SU-DHL-6 (cell line): ENCODE measurements at regions not wholly inside any gene's neighbourhood (a gene's known extent, or its start where the extent isn't known, plus 50 kb on each side); places are given as distances from the start of the nearest gene placed in this dataset.

Source experiments
- H2AFZ ChIP-seq: fragments of 200-600 bp; sonication (generic); 2 replicates; pipeline ENCODE4 v1.6.1; 2014; ENCODE audit warnings: low read depth, mild to moderate bottlenecking, moderate library complexity, mixed read lengths, antibody characterized with exemption, low read length; ENCODE audit not compliant: severe bottlenecking
- H3F3A ChIP-seq: fragments of 200-600 bp; shearing (Covaris generic); 2 replicates; pipeline ENCODE4 v1.6.0; 2016; ENCODE audit warnings: antibody characterized with exemption, mild to moderate bottlenecking; ENCODE audit not compliant: insufficient read depth
- H3K27ac ChIP-seq: fragments of 200-600 bp; sonication (generic); 2 replicates; pipeline ENCODE4 v1.5.1; 2016; ENCODE audit warnings: low read depth, mild to moderate bottlenecking, low read length, moderate library complexity, mixed read lengths
- H3K27me3 ChIP-seq: fragments of 200-600 bp; sonication (generic), shearing (Covaris generic); 2 replicates; pipeline ENCODE4 v1.6.0; 2014; ENCODE audit warnings: mild to moderate bottlenecking, low read length
- H3K36me3 ChIP-seq: fragments of 200-600 bp; sonication (generic); 2 replicates; pipeline ENCODE4 v1.6.1; 2014; ENCODE audit warnings: mild to moderate bottlenecking, low read length, mixed read lengths
- H3K4me2 ChIP-seq: fragments of 300-600, 200-600 bp; shearing (Covaris generic), sonication (generic); 2 replicates; pipeline ENCODE4 v1.6.0; 2014; ENCODE audit warnings: low read length, low read depth, mild to moderate bottlenecking; ENCODE audit not compliant: poor library complexity, severe bottlenecking
- H3K4me3 ChIP-seq: fragments of 200-600 bp; sonication (generic); 2 replicates; pipeline ENCODE4 v1.5.1; 2014; ENCODE audit warnings: antibody characterized with exemption, low read length, mild to moderate bottlenecking, mixed read lengths; ENCODE audit not compliant: insufficient read depth, poor library complexity, severe bottlenecking
- H3K79me2 ChIP-seq: fragments of 200-600 bp; sonication (generic); 2 replicates; pipeline ENCODE4 v1.6.1; 2014; ENCODE audit warnings: mild to moderate bottlenecking, low read length, moderate library complexity; ENCODE audit not compliant: insufficient read depth
- H3K9ac ChIP-seq: fragments of 200-600 bp; sonication (generic); 2 replicates; pipeline ENCODE4 v1.7.0; 2014; ENCODE audit warnings: mild to moderate bottlenecking, low read length
- H3K9me2 ChIP-seq: fragments of 200-600 bp; sonication (generic); replicated peaks from 2 replicates; pipeline ENCODE4 v1.6.1; 2014; ENCODE audit warnings: low read length; ENCODE audit not compliant: insufficient read depth
- H3K9me3 ChIP-seq: fragments of 200-600 bp; sonication (generic); 2 replicates; pipeline ENCODE4 v1.6.1; 2014; ENCODE audit warnings: low read length, mixed read lengths; ENCODE audit not compliant: insufficient read depth
- H4K20me1 ChIP-seq: fragments of 200-600 bp; sonication (generic); 2 replicates; pipeline ENCODE4 v1.6.1; 2014; ENCODE audit warnings: low read depth, mild to moderate bottlenecking, antibody characterized with exemption, low read length, moderate library complexity, mixed read lengths
- CTCF ChIP-seq: fragments of 200-600 bp; sonication (generic); IDR thresholded peaks from one replicate; pipeline ENCODE4 v1.5.1; 2017; ENCODE audit warnings: antibody characterized with exemption, mild to moderate bottlenecking, low read length, moderate library complexity; ENCODE audit not compliant: insufficient read depth, poor library complexity, severe bottlenecking
- EZH2phosphoT487 ChIP-seq: fragments of 200-600 bp; sonication (generic), shearing (Covaris generic); conservative IDR thresholded peaks from 2 replicates; pipeline ENCODE4 v1.6.1; 2018; ENCODE audit warnings: mild to moderate bottlenecking, antibody characterized with exemption, low read length, moderate library complexity, mixed read lengths

DNA sequence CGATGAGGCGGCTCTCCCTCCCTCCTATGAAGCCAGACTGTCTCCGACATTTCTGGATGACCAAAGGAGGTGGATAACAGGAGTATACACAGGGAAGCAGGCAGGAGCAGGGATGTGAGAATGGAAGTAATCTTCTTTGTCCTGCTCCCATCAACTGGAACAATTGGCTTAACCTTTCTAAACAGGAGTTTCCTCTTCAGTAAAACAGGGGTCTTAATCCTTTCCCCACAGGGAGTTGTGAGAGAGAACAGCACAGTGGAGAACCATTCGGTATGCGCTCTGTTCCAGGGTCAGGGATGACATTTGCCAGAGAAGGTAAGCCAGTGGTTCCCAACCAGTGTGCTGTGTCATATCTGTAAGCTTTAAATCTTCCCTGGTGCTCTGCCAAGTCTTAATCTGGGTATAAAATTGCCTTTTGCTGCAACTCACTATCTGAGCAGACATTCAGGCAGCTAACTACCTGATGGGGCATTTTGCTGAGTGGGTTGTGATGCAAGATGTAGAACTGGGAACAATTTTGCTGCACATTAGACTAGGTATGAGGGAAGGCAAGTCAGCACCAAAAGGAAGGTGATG lies 294.8 kb upstream of the KIF2A start:
- no peaks in the 10 kb centered on the region for H3K79me2 ChIP-seq
- no peaks in the 10 kb centered on the region for H3F3A ChIP-seq
- no peaks in the 10 kb centered on the region for H4K20me1 ChIP-seq
- H3K9me2 ChIP-seq, result no peaks in the 10 kb centered on the region
- H3K36me3 ChIP-seq, result no peaks in the 10 kb centered on the region
- no peaks in the 10 kb centered on the region for H3K27me3 ChIP-seq
- no peak overlapping the region for H3K4me3 ChIP-seq
- TF ChIP-seq EZH2phosphoT487 (no peak), CTCF (no peak)
- no peak overlapping the region for H3K27ac ChIP-seq
- no peak overlapping the region for H2AFZ ChIP-seq
- H3K4me2 ChIP-seq, result no peak overlapping the region
- H3K9ac ChIP-seq, result no peak overlapping the region
- no peaks in the 10 kb centered on the region for H3K9me3 ChIP-seq

- Histone ChIP-seq H3K4me2 (no peak overlapping the region), H3F3A (no peaks in the 10 kb centered on the region), H4K20me1 (no peaks in the 10 kb centered on the region), H2AFZ (no peak overlapping the region), H3K9me2 (no peaks in the 10 kb centered on the region; the same call in 1 of the 2 replicates), H3K36me3 (no peaks in the 10 kb centered on the region), H3K4me3 (no peak overlapping the region), H3K9me3 (no peaks in the 10 kb centered on the region), H3K9ac (no peak overlapping the region), H3K79me2 (no peaks in the 10 kb centered on the region), H3K27me3 (no peaks in the 10 kb centered on the region), H3K27ac (no peak overlapping the region)
- TF ChIP-seq EZH2phosphoT487, result no peak
- no peak for TF ChIP-seq CTCF
Measured at GRCh38 chr5:62017092-62017491, 288.9 kb upstream of the KIF2A start.

GRCh38 chr5:62029303-62029702 lies 276.7 kb upstream of the KIF2A start:
- Histone ChIP-seq H2AFZ (no peak overlapping the region), H3K4me2 (no peak overlapping the region), H3F3A (no peaks in the 10 kb centered on the region), H3K27me3 (no peaks in the 10 kb centered on the region), H3K9ac (no peak overlapping the region), H3K9me3 (no peaks in the 10 kb centered on the region), H3K9me2 (no peaks in the 10 kb centered on the region), H3K4me3 (no peak overlapping the region), H4K20me1 (no peaks in the 10 kb centered on the region), H3K36me3 (no peaks in the 10 kb centered on the region), H3K79me2 (no peaks in the 10 kb centered on the region), H3K27ac (no peak overlapping the region)
- TF ChIP-seq CTCF (no peak), EZH2phosphoT487 (no peak)

- Histone ChIP-seq H3K4me2 (no peak overlapping the region), H3K4me3 (no peak overlapping the region), H3K79me2 (no peaks in the 10 kb centered on the region), H3K36me3 (no peaks in the 10 kb centered on the region), H3K9ac (no peak overlapping the region), H3F3A (no peaks in the 10 kb centered on the region), H3K27ac (no peak overlapping the region), H3K9me3 (no peaks in the 10 kb centered on the region), H2AFZ (no peak overlapping the region), H4K20me1 (no peaks in the 10 kb centered on the region), H3K27me3 (no peaks in the 10 kb centered on the region), H3K9me2 (no peaks in the 10 kb centered on the region)
- no peak for TF ChIP-seq CTCF
- no peak for TF ChIP-seq EZH2phosphoT487
Measured at GRCh38 chr5:62030326-62030725, 275.7 kb upstream of the KIF2A start.
